ENCODE measurements at regions not wholly inside any gene's neighbourhood (a gene's known extent, or its start where the extent isn't known, plus 50 kb on each side); places are given as distances from the start of the nearest gene placed in this dataset.

- FAIRE-seq (no peak), DNase-seq (ENCODE audit: low spot score) (no peak)
Measured at GRCh38 chr4:13840502-13841190, 213.1 kb upstream of the BOD1L1 start.

GRCh38 chr4:13844740-13845139 is 217.2 kb upstream of the BOD1L1 start:
- DNase-seq (ENCODE audit: low spot score), result no peak
- no peak for FAIRE-seq

GRCh38 chr4:13849778-13850177 is 222.3 kb upstream of the BOD1L1 start:
- FAIRE-seq (no peak), DNase-seq (ENCODE audit: low spot score) (no peak)

GRCh38 chr4:13851085-13851940 is 223.8 kb upstream of the BOD1L1 start:
- FAIRE-seq (no peak), DNase-seq (ENCODE audit: low spot score) (no peak)

GRCh38 chr4:13852411-13852810 is 224.9 kb upstream of the BOD1L1 start:
- no peak for DNase-seq (ENCODE audit: low spot score)
- FAIRE-seq, result no peak

- FAIRE-seq (no peak), DNase-seq (ENCODE audit: low spot score) (no peak)
Measured at GRCh38 chr4:13856387-13856786, 228.9 kb upstream of the BOD1L1 start.

GRCh38 chr4:13857397-13857796 is 229.9 kb upstream of the BOD1L1 start:
- FAIRE-seq (no peak), DNase-seq (ENCODE audit: low spot score) (no peak)

GRCh38 chr4:13857800-13858199 is 230.3 kb upstream of the BOD1L1 start:
- FAIRE-seq (no peak), DNase-seq (ENCODE audit: low spot score) (no peak)

- DNase-seq (ENCODE audit: low spot score), result no peak
- no peak for FAIRE-seq
Measured at GRCh38 chr4:13859423-13859822, 231.9 kb upstream of the BOD1L1 start.

GRCh38 chr4:13860126-13860525 is 232.6 kb upstream of the BOD1L1 start:
- FAIRE-seq, result no peak
- no peak for DNase-seq (ENCODE audit: low spot score)

GRCh38 chr4:13865871-13866669 is 238.5 kb upstream of the BOD1L1 start:
- FAIRE-seq, result no peak
- no peak for DNase-seq (ENCODE audit: low spot score)

- no peak for FAIRE-seq
- DNase-seq (ENCODE audit: low spot score), result no peak
Measured at GRCh38 chr4:13866881-13867280, 239.4 kb upstream of the BOD1L1 start.

GRCh38 chr4:13872155-13872554 is 244.6 kb upstream of the BOD1L1 start:
- no peak for DNase-seq (ENCODE audit: low spot score)
- no peak for FAIRE-seq

- FAIRE-seq, result no peak
- DNase-seq (ENCODE audit: low spot score), result no peak
Measured at GRCh38 chr4:13872955-13873354, 245.4 kb upstream of the BOD1L1 start.

GRCh38 chr4:13875181-13875580 is 247.7 kb upstream of the BOD1L1 start:
- no peak for FAIRE-seq
- no peak for DNase-seq (ENCODE audit: low spot score)

- FAIRE-seq (no peak), DNase-seq (ENCODE audit: low spot score) (no peak)
Measured at GRCh38 chr4:13876131-13876530, 248.6 kb upstream of the BOD1L1 start.

GRCh38 chr4:13876940-13877339 is 249.4 kb upstream of the BOD1L1 start:
- no peak for DNase-seq (ENCODE audit: low spot score)
- FAIRE-seq, result no peak

- FAIRE-seq (no peak), DNase-seq (ENCODE audit: low spot score) (no peak)
Measured at GRCh38 chr4:13877626-13878025, 250.1 kb upstream of the BOD1L1 start.

GRCh38 chr4:13881892-13882291 is 254.4 kb upstream of the BOD1L1 start:
- DNase-seq (ENCODE audit: low spot score), result no peak
- FAIRE-seq, result no peak

- FAIRE-seq (no peak), DNase-seq (ENCODE audit: low spot score) (no peak)
Measured at GRCh38 chr4:13887010-13887409, 259.5 kb upstream of the BOD1L1 start.

- FAIRE-seq (no peak), DNase-seq (ENCODE audit: low spot score) (peak; percentile 44)
Measured at GRCh38 chr4:13888112-13888511, 260.6 kb upstream of the BOD1L1 start.

GRCh38 chr4:13891544-13891939 is 264.0 kb upstream of the BOD1L1 start:
- peak; percentile 6 for DNase-seq (ENCODE audit: low spot score)
- FAIRE-seq, result no peak
